Islet precursor cell (in vitro differentiated cells): ENCODE measurements at regions not wholly inside any gene's neighbourhood (a gene's known extent, or its start where the extent isn't known, plus 50 kb on each side); places are given as distances from the start of the nearest gene placed in this dataset.

Experiments
- DNase-seq: peaks from one replicate; pipeline ENCODE4 v3.0.0-alpha.2; 2018

DNA sequence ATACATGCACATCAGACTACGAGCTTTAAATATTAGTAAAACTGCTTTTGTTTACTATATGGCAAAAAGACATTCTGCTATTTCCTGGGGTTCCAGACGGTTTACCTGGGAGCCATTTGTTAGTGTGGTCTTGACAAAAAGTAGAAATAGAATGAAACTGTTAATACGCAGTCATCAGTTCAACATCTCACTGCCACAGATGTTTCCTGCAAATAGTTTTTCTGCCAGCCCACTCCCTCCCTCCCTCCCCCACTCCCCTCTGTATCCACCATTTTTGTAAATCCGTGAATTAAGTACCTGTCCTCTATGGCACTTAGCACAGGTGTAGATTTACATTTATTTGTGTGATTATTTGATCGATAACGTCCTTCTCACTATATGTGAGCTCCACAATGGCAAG is 74.6 kb upstream of the TPK1 start:
- no peak for DNase-seq

DNA sequence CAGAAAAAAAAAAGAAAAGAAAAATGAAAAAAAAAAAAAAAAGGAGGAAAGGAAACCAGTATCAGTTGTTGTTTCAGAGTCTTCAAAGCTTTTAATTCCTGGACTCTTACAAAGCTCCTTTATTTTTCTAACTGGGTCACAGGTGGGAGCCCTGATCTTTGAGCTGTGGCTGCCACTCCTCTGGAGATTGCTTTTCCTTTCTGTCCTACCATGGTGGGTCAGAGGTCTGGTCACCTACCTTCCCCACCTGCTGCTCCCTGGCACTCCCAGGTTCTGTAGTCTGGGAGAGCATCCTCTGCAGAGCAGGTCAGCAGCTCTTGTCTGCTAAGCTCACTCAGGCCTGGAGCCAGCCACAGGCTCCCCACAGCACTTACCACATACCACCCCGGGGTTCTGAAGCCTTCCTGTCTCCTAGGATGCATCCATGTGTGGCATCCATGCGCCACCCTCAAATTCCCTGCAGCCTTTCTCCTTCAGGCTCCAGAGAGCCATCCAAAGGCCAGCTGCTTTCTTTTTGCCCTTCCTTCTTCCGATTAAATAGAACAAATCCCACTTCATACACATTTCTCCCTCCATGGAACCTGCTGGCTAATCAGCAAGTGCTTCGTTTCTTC is 73.2 kb upstream of the TPK1 start:
- no peak for DNase-seq

GRCh38 chr7:144908324-144908723 is 72.5 kb upstream of the TPK1 start:
- no peak for DNase-seq

- DNase-seq, result no peak
Measured at GRCh38 chr7:144907577-144907976, 71.7 kb upstream of the TPK1 start.

DNA sequence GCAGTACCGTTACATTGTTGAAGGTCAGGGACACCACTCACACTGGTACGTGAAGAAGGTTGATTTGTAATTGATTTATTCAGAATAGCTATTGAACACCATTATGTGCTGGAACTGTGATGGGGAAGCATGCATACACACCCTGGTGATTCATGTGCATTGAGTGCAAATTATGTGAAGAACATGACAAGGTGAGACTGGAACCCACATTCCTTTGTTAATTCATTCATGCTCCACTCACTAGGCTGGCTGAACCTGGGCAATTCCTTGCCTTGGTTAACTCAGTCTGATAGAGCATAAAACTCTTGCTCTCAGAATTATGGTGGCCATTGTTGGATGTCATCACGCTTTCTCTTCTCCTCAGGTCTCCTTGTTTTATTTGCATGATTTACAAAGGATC is 67.3 kb upstream of the TPK1 start:
- no peak for DNase-seq

DNA sequence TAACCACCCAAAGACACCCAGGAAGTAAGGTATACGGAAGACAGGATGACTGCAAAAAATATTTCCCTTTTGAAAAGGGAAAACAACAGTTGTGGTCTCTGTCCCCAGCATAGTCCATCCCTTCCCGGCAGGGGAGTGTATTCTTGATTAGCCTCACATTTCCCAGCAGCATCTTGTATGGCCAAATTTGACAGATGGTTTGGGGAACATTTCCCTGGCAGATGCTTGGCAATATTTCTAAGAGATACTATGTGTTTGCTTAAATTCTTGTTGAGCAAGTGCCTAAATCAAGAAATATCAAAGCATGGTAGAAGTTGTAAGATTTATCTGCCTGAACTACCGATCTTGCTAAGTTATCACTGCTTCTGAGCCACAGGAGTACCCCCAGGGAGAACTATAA is 56.9 kb upstream of the TPK1 start:
- no peak for DNase-seq
